HCEC 1CT (cell line): ENCODE measurements at regions not wholly inside any gene's neighbourhood (a gene's known extent, or its start where the extent isn't known, plus 50 kb on each side); places are given as distances from the start of the nearest gene placed in this dataset.
"Not testable (repeated sequence)": the region's sequence is repeated elsewhere in the genome, so short reads cannot be mapped to it uniquely, and the experiment has no call there.

Experiments
- DNase-seq: peaks from one replicate; pipeline ENCODE4 v3.0.0-alpha.2; 2017

DNA sequence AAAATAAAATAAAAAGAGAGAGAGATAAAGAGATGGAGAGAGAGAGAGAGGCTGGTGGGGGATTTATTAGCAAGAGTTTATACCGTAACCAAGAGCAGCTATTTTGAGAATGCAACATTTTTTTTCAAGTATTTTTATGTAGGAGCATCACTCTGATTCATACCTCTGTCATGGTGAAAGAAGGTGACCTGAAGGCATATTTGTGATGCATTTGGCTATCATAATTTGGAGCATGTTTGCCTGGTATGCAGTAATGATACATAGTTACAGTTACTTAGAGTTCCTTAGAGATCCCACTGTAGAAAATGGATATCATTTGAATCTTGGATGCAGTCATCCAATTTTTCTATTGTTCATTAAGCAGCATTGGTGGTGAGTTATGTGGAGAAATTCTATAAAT is 1472.4 kb downstream of the SI start:
- DNase-seq: no peak

DNA sequence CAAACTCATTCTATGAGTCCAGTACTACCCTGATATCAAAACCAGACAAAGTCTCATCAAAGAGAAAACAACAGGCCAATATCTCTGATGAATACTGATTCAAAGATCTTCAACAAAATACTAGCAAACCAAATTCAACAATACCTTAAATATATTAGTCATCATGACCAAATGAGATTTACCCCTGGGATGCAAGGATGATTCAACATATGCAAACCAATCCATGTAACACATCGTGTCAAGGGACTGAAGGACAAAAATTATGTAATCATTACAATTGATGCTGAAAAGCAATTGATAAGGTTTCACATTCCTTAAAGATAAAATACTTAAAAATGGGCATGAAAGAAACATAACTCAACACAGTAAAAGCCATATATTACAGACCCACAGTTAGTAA is 1476.9 kb downstream of the SI start:
- no peak for DNase-seq

DNA sequence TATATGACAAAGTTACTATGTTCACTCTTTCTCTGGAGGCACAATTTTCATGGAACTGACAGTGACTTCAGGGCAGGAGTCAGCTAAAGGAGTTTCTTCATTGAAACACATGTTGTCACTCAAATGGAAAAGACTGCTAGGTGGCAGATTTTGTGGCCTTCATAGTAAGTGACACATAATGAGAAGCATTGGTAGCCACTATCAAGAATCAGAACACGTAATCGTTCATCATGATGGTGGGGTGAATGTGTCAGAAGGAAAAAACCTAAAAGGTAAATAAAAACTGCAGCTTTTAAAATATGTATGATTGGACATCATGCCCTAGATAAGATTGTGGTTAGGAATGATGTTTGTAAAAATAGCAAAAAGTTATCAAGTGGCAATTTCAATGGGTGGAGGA is 1491.0 kb downstream of the SI start:
- DNase-seq: no peak

DNA sequence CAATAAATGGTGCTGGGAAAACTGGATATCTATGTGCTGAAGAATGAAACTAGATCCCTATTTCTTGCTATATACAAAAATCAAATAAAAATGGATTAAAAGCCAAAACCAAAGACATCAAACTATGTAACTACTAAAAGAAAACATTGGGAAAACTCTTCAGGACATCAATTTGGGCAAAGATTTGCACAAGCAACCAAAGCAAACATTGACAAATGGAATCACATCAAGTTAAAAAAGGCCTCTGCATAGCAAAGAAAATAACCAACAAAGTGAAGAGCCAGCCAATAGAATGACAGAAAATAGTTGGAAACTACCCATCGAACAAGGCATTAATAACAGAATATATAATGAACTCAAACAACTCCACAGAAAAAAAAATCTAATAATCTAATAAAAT is 1495.3 kb downstream of the SI start:
- DNase-seq: no peak

DNA sequence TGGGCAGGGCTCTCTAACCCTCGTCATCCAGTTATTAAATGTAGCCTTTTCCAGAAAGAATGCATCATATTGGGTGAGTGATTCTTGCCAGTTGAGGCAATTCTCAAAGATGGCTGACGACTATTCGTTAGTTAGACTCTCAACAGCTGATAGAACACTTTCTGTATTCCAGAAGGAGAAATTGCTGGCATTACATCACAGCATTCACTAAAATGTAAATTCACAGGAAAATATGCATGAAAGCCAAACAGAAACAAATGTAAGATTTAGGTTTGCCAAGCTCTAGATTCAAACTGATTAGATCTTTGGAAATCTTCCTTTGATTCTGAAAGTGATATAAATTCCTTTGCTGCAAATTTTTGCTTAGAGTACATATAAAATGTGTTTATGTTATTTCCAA is 1501.0 kb downstream of the SI start:
- DNase-seq: no peak

DNA sequence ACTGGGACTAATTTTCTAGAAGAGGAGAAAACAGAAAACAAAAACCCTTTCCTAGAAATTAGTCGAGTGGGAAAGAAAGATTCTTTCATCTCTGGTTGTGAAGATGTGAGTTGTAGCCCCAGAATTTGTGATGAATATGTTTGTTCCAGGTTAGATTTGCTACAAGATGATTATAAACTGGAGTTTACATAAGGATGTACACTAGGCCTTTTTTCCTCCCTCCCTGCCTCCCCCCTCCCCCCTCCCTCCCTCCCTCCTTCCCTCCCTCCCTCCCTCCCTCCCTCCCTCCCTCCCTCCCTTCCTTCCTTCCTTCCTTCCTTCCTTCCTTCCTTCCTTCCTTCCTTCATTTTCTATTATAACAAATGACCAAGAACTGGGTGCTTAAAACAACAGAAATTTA is 1502.0 kb downstream of the SI start:
- no peak for DNase-seq

DNA sequence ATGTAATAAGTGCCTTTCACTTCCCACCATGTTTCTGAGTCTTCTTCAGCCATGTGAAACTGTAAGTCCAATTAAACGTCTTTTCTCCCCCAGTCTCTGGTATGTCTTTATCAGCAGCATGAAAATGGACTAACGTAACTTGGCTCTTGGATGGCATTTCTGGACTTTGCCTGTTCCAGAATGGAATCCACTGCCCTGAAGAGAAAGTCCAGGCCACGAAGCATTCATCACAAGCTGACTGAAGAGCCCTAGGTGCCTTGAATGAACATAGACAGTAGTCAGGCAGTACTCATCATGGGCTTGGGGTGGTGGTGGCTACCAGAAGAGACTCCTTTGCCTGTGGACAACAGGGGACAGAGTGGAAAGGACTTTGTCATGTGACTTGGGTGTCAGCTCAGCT is 1505.0 kb downstream of the SI start:
- no peak for DNase-seq

DNA sequence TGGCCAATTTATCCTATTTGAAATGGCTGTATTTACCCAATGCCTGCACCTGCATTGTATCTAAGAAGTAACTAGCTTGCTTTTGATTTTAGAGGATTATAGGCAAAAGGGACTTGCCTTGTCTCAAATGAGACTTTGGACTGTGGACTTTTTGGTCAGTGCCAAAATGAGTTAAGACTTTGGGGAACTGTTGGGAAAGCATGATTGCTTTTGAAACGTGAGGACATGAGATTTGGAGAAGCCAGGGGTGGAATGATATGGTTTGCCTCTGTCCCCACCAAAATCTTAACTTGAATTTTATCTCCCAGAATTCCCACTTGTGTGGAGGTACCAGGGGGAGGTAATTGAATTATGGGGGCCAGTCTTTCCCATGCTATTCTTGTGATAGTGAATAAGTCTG is 1505.4 kb downstream of the SI start:
- no peak for DNase-seq

DNA sequence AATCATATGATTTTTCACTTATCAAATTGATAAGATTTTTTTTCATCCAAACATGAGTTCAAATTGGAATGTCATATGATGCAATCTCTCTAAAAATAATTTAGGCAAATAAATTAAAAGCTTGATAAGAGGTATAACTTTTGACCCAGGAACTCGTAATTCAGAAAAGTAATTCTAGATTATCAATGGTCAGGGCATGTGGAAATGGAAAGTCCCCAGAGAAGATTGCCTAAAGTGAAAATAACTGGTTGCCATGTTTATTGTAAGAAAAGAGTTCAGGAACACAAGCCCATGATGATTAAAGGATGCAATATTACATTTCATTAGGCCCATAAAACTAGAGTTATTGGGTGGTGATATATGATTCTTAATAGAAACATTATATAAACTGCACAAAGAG is 1514.8 kb downstream of the SI start:
- DNase-seq: no peak

DNA sequence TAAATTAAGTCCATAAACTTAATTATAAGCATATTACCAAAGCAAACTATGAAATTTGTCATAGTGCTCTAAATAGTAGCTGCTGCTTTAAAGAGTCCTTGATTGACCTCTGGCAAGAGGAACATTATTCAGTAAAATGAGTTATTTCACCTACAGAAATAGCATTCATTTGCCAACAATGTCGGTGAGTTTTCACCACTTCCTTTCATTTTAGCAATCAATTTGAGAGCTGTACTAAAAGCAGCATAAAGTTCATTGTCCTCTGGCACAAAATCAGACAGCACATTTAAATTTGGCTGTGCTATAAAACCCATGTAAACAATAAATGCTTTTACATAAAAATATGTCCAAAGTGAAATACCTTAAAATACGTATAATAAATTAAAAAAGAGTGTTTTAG is 1515.7 kb downstream of the SI start:
- no peak for DNase-seq

DNA sequence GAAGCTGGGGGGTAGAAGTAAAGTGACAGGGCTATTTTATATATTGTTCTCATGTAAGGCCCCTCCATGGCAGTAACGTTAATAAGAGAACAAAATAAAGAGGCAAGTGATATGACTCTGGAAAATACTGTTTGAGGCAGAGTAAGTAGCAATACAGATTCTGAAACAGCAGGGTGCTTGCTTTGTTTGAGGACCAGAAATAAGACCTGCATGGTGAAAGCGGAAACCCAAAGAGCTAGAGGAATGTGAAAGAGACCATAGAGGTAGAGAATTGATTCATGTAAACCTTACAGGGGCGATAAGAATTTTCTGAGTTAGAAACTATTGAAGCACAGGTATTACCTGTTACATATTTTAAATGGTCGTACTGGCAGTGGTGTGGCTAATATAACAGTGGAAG is 1517.1 kb downstream of the SI start:
- DNase-seq: no peak

DNA sequence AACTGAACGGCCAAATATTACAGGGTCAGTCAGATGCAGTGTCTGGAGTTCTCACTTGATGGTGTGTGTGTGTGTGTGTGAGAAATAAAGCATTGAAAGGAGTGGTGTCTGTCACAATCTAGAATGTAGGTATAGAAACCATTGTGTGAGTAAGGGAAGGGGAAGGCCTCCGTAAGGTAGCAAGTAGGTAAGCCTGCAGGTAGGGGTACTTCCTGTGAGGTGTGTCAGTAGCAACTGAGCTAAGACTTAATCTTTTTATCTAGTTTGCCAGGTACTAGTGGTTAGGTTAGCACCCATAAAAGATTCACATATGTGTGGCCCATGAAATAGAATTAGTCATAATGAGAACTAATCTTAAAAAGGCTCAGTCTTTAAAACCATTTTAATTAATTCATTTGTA is 1517.8 kb downstream of the SI start:
- DNase-seq: no peak

DNA sequence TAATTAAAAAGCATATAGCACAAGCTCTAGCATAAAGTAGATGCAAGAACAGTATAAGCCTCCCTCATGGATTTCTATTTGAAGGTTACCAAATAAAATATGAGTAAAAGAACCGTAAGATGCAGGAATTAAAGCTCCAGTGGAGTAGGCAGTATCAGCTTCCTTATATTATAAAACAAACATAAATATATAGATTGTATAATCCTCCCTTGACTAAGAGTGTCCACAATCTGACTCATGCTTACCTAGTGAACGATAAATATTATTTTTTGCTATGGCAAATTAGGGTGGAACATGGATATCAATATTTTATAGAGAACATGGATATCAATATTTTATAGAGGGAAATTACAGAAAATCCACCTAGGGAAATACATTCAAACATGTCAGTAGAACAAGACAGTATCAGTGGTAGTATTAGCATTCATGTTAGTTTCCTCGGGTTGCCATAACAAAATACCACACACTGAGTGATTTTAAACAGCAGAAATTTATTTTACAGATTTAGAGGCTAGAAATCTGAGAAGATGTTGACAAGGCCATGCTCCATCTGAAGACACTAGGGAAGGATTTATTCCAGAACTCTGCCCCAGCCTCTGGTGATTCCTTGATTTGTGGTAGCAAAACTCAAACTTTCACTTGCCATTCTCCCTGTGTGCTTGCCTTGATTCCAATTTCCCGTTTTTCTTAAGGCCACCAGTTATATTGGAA is 1521.3 kb downstream of the SI start:
- no peak for DNase-seq

DNA sequence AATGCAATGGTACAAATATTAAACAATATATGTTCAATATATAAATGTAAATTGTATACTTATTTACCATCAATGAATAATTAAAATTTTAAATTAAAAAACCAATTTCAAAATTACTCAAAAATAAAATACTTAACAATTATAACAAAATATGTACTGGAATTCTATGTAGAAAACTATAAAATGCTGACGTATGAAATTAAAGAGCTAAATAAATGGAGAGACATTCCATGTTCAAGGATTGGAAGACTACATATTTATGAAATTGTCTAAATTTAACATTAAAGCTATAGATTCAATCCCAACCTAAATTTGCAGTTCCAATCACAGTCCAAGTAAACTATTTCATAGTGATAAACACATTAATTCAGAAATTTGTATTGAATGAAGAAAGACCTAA is 1522.4 kb downstream of the SI start:
- DNase-seq: no peak

DNA sequence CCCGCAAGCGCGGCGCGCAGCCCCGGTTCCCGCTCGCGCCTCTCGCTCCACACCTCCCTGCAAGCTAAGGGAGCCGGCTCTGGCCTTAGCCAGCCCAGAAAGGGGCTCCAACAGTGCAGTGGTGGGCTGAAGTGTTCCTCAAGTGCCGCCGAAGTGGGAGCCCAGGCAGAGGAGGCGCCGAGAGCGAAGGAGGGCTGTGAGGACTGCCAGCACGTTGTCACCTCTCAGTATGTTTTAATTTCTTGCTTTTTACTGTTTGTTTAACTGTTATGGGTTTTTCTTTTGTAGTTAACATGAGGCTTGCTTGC is 1525.7 kb downstream of the SI start:
- no peak for DNase-seq

DNA sequence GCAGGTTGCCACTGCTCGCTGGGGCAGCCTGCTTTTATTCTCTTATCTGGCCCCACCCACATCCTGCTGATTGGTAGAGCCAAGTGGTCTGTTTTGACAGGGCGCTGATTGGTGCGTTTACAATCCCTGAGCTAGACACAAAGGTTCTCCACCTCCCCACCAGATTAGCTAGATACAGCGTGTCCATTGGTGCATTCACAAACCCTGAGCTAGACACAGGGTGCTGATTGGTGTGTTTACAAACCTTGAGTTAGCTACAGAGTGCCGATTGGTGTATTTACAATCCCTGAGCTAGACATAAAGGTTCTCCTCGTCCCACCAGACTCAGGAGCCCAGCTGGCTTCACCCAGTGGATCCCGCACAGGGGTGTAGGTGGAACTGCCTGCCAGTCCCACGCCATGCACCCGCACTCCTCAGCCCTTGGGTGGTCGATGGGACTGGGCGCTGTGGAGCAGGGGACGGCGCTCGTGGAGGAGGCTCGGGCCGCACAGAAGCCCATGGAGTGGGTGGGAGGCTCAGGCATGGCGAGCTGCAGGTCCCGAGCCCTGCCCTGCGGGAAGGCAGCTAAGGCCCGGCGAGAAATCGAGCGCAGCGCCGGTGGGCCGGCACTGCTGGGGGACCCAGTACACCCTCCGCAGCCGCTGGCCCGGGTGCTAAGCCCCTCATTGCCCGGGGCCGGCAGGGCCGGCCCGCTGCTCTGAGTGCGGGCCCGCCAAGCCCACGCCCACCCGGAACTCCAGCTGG is 1526.2 kb downstream of the SI start:
- DNase-seq: not testable (repeated sequence)

DNA sequence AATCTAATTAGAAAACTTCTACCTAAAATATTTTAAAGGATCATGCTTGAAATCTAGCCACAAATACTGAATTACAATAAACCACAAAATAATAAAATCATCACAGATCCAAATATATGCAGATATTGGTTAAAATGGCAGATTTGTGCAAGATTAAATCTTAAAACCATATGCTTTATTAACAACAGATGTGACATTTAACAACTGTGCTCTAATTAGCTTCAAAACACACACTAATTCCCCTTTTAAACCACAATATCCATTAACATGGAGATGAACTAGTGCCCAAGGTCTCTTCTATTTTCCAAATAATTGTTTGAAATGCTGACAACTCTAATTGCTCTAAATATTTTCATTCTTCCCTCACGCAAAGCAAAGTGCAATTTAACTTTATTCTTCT is 1530.3 kb downstream of the SI start:
- no peak for DNase-seq

DNA sequence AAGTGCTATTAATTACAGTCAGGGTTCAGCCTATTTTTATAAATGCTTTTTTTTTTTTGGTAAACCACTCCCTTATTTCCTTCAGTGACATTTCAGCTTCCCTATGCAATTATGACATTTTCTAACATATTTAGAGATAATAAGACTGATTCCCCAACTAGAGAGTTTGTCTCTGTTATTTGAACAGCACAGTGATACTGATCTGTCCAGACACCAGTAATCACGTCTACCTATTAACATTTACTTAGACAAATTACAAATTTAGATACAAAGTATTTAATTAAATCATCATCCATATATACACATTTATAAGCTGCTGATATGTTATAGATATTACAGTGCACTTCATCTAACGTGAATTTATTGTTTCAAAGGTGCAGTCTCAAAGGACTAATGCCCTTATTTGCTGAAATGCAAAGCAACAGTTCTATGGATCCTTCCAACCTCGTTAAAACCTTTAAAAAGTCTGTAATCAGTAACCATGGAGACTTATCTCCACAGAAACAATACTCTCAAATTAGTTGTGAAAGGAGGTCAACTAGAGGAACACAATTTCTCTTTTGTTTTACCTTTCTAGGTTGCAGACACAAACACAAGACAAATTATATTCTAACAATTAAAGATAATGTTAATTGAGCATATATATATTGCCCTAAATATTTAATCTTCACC is 1531.1 kb downstream of the SI start:
- DNase-seq: no peak

DNA sequence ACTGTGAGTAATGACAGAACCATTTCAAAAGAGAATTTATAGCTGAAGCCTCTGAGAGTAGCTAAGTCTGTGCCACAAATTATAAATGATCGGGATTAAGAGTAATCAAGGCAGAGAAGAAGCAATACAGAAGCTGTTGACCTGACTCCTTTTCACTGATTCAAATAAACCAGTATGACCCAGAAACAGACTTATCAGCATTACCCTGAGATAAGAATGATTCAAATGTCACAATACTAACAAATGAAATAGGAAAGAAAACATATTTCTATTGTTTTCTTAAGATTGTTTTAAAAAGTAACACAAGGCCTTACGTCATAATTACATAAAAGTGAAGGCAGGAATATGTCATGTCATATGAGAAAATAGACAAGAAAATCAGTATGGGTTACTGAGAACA is 1534.6 kb downstream of the SI start:
- no peak for DNase-seq

DNA sequence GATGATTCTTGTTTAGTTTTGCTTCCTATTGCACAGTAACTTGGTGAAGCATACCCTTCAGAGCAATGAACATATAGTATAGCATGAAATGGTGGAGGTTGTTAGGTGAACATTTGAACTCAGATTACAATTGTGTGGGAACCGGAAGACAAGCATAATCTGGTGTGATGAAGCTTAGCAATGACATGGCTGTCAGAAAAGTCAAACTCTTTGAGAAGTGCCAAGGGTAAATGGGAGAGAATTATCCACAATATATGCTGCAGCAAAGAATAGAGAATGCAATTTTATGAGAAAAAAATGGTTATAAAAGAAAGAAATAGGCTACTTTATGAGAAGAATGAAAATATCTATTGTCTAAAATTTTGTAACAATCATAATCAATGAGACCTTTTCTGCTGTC is 1536.7 kb downstream of the SI start:
- DNase-seq: no peak

DNA sequence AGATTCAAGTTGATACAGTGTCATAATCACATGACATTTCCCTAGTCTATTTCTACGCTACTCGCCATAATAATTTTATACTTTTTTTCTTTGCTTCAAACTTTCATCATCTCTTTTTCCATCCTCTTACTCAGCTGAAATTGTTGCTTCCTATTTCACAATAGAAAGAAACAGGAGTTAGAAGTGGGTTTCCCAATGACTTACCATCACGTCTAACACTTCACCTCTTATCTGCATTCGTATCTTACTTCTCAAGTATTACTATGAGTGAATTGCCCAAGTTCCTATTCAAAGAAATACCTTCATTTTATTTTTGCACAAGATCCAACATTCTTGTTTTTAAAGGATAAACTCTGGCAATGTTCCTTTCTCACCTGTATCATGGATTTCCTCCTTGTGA is 1539.9 kb downstream of the SI start:
- DNase-seq: no peak

DNA sequence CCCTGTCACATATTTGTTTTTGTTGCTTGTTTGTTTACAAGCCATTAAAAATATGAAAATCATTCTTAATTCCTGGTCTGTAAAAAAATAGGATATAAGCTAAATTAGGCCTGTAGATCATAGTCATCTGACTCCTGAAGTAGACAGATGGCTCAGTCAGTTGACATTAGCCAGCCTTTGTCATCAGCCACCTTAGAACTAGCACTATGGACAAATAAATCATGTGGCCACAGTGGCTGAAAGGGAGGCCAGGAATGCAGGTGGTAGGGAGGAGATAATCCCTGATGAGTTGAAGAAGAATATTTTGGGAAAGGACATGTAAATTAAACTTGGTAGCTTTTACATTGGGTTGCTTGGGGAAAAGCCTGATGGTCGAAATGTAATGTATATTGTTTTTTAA is 1544.9 kb downstream of the SI start:
- DNase-seq: no peak

DNA sequence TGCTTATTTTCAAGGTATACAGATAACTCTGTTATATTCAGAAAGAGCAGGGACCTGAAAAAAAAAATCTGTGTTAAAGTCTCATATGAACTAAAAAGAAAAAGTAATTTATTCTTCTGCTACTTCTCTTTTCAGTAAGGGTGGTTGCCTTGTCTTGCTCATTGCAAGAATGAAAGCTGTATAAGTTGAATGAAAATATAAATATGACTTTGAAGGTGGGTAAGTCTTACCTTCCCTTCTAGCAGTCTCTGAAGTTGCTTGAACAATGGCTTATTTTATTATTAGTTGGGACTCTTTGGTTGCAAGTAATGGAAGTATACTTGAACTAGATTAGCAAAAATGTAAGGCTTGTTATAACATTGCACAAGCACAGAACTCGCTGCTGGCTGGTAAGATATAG is 1554.9 kb downstream of the SI start:
- DNase-seq: no peak

DNA sequence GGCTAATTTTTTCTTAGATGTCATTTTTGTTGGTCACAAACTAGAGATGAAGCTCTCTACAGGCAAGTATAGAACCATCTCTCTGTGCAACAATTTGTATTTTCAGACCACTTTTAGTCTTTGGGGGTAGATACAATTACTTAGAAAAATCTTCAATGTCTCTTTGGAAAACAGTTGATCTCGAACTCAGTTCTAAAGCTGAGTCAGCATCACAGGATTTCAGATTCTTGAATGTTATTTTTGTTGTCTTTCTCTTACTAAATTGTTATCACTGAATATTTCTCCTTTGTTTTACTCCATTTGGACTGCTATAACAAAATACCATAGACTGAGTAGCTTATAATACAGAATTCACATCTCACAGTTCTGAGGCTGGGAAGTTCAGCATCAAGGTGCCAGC is 1557.0 kb downstream of the SI start:
- DNase-seq: no peak

DNA sequence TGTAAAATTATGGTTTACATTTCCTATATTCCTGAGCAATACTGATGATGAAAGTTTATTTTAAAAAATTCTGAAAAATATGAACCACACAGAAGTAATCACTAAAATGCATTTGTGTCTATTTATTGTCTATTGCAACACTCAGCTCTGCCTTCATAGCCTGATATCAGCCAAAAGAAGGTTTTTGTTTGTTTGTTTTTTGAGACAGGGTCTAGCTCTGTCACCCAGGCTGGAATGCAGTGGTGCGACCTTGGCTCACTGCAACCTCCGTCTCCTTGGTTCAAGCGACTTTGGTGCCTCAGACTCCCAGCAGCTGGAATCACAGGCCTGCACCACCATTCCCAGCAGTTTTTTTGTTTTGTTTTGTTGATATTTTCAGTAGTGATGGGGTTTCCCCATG is 1560.2 kb downstream of the SI start:
- no peak for DNase-seq
